HepG2 (cell line): ENCODE measurements at regions not wholly inside any gene's neighbourhood (a gene's known extent, or its start where the extent isn't known, plus 50 kb on each side); places are given as distances from the start of the nearest gene placed in this dataset.

ENCODE experiments used
- ATAC-seq: fragments of 200-7000 bp; cut with Tn5 transposase; 3 replicates; pipeline ENCODE4 v1.9.1; 2020; ENCODE audit warnings: mild to moderate bottlenecking, moderate library complexity
- BruUV-seq: library from RNA; stranded (reverse); fragments of 400-500 nt; replicated peaks from 2 replicates; lab custom pipeline; 2021; lab: Mats Ljungman, UMichigan
- CTCF ChIA-PET: fragments of 300-600 bp; formaldehyde crosslinking; extraction: SDS; loops from one replicate; lab custom pipeline; 2021; ENCODE audit warnings: low total read pairs, inconsistent platforms, low intra/inter-chr PET ratio; lab: Yijun Ruan, JAX
- POLR2A ChIA-PET: fragments of 350-600 bp; sonication (Branson Sonifier 250); formaldehyde crosslinking; loops from one replicate; lab custom pipeline; 2020; ENCODE audit warnings: antibody characterized with exemption, inconsistent platforms; lab: Yijun Ruan, JAX
- DNase-seq: peaks from one replicate; pipeline ENCODE4 v3.0.0-alpha.2; 2015; ENCODE audit warnings: low spot score
- FAIRE-seq: peaks from 3 replicates; lab custom pipeline; 2011; peaks lifted over from hg19 to GRCh38; lab: Jason Lieb, UNC
- H2AFZ ChIP-seq: one replicate; pipeline ENCODE4 v1.6.1; 2011; ENCODE audit warnings: low read length, inconsistent platforms
- H3K27ac ChIP-seq: fragments of 300-600 bp; 3 replicates; pipeline ENCODE4 v1.8.0; 2011; ENCODE audit warnings: mixed run types, mild to moderate bottlenecking, mixed read lengths, low read length, inconsistent platforms; ENCODE audit not compliant: insufficient read depth; ENCODE audit errors: extremely low read length
- H3K27me3 ChIP-seq, 2 experiments: fragments of 200-600 bp in 1 of 2; 2 replicates in 1 of 2; 3 replicates in 1 of 2; pipeline versions ENCODE4 v1.6.0 to v1.8.0; 2011; ENCODE audit warnings: low read length in 2 of 2, mild to moderate bottlenecking in 2 of 2, moderate library complexity in 2 of 2, inconsistent platforms in 1 of 2; ENCODE audit not compliant: insufficient read depth in 2 of 2, control insufficient read depth in 1 of 2
- H3K36me3 ChIP-seq, 2 experiments: fragments of 200-600 bp in 1 of 2; replicated peaks in 1 of 2; 2 replicates in 1 of 2; 3 replicates in 1 of 2; pipeline versions ENCODE4 v1.5.1 to v1.8.0; 2011; ENCODE audit warnings: low read length in 2 of 2, inconsistent platforms in 1 of 2; ENCODE audit not compliant: insufficient read depth in 2 of 2, control insufficient read depth in 1 of 2
- H3K4me1 ChIP-seq: 2 replicates; pipeline ENCODE4 v1.5.1; 2012; ENCODE audit warnings: low read length, inconsistent platforms; ENCODE audit not compliant: insufficient read depth
- H3K4me2 ChIP-seq: 2 replicates; pipeline ENCODE4 v1.6.0; 2011; ENCODE audit warnings: low read depth, low read length, inconsistent platforms
- H3K4me3 ChIP-seq, 3 experiments: fragments of 200-600 bp in 1 of 3; sonication (generic), shearing (Covaris generic) in 1 of 3; replicated peaks in 1 of 3; 2 replicates each; pipeline ENCODE4 v1.5.1; 2011 to 2016; ENCODE audit warnings: low read length in 3 of 3, inconsistent platforms in 2 of 3, low read depth in 2 of 3, mild to moderate bottlenecking in 2 of 3, control low read depth in 1 of 3, mixed read lengths in 1 of 3; ENCODE audit not compliant: insufficient read depth in 1 of 3
- H3K79me2 ChIP-seq: one replicate; pipeline ENCODE4 v1.6.1; 2011; ENCODE audit warnings: low read length, inconsistent platforms; ENCODE audit not compliant: insufficient read depth
- H3K9ac ChIP-seq: 2 replicates; pipeline ENCODE4 v1.6.0; 2011; ENCODE audit warnings: mild to moderate bottlenecking, low read depth, low read length, inconsistent platforms; ENCODE audit not compliant: insufficient read depth
- H3K9me3 ChIP-seq: 2 replicates; pipeline ENCODE4 v1.5.1; 2012; ENCODE audit warnings: mild to moderate bottlenecking, low read length
- H4K20me1 ChIP-seq: 2 replicates; pipeline ENCODE4 v1.6.0; 2011; ENCODE audit warnings: inconsistent platforms, mild to moderate bottlenecking, low read length, moderate library complexity; ENCODE audit not compliant: insufficient read depth
- BRD4 ChIP-seq: sonication (generic); formaldehyde crosslinking; IDR thresholded peaks from 2 replicates; pipeline ENCODE4 v1.4.0; 2020; ENCODE audit warnings: missing genetic modification reagents
- CENPX ChIP-seq: sonication (generic); formaldehyde crosslinking; IDR thresholded peaks from 2 replicates; pipeline ENCODE4 v1.9.0; 2021; ENCODE audit warnings: mild to moderate bottlenecking, missing genetic modification reagents, moderate library complexity
- CREBL2 ChIP-seq: sonication (generic); formaldehyde crosslinking; IDR thresholded peaks from 2 replicates; pipeline ENCODE4 v1.8.1; 2023; ENCODE audit warnings: missing genetic modification reagents, mild to moderate bottlenecking, borderline replicate concordance
- HDAC1 ChIP-seq: sonication (generic); formaldehyde crosslinking; IDR thresholded peaks from 2 replicates; pipeline ENCODE4 v1.5.1; 2020; ENCODE audit warnings: mild to moderate bottlenecking, missing genetic modification reagents
- HHEX ChIP-seq: IDR thresholded peaks from 2 replicates; pipeline ENCODE4 v1.6.1; 2016; ENCODE audit warnings: control low read depth
- HNRNPL ChIP-seq: fragments of 200-400 bp; formaldehyde crosslinking; IDR thresholded peaks from 2 replicates; pipeline ENCODE4 v1.6.1; 2017; ENCODE audit warnings: mild to moderate bottlenecking, low read depth, low read length
- MIER2 ChIP-seq: IDR thresholded peaks from 2 replicates; pipeline ENCODE4 v1.6.1; 2016; ENCODE audit warnings: missing biosample characterization, missing genetic modification reagents
- MNT ChIP-seq: fragments of 450-650 bp; IDR thresholded peaks from 2 replicates; pipeline ENCODE4 v1.6.1; 2016
- NCOA1 ChIP-seq: sonication (generic); formaldehyde crosslinking; IDR thresholded peaks from 2 replicates; pipeline ENCODE4 v1.9.0; 2021; ENCODE audit warnings: missing genetic modification reagents
- NR3C1 ChIP-seq: sonication (generic); formaldehyde crosslinking; IDR thresholded peaks from 2 replicates; pipeline ENCODE4 v1.4.0; 2020; ENCODE audit warnings: missing genetic modification reagents
- POLR2A ChIP-seq, 2 experiments: IDR thresholded peaks; 2 replicates each; pipeline ENCODE4 v1.6.1; 2011; ENCODE audit warnings: low read depth in 2 of 2, low read length in 2 of 2, mild to moderate bottlenecking in 1 of 2, moderate library complexity in 1 of 2; ENCODE audit not compliant: insufficient read depth in 1 of 2
- TFDP1 ChIP-seq: IDR thresholded peaks from 2 replicates; pipeline ENCODE4 v1.6.1; 2016; ENCODE audit warnings: missing compliant biosample characterization, missing genetic modification reagents, borderline replicate concordance
- TOE1 ChIP-seq: sonication (generic); formaldehyde crosslinking; IDR thresholded peaks from 2 replicates; pipeline ENCODE4 v1.4.0; 2020; ENCODE audit warnings: mild to moderate bottlenecking, missing genetic modification reagents
- TOPORS ChIP-seq: sonication (generic); formaldehyde crosslinking; IDR thresholded peaks from 2 replicates; pipeline ENCODE4 v1.8.0; 2023; ENCODE audit warnings: mild to moderate bottlenecking, missing genetic modification reagents
- ZMAT3 ChIP-seq: sonication (generic); formaldehyde crosslinking; conservative IDR thresholded peaks from 2 replicates; pipeline ENCODE4 v1.7.0; 2021; ENCODE audit warnings: missing genetic modification reagents
- ZNF205 ChIP-seq: IDR thresholded peaks from 2 replicates; pipeline ENCODE4 v1.6.1; 2018; ENCODE audit warnings: missing biosample characterization, missing genetic modification reagents
- ZNF232 ChIP-seq: sonication (generic); formaldehyde crosslinking; IDR thresholded peaks from 2 replicates; pipeline ENCODE4 v1.4.0; 2020; ENCODE audit warnings: missing genetic modification reagents, borderline replicate concordance
- ZNF530 ChIP-seq: sonication (generic); formaldehyde crosslinking; IDR thresholded peaks from 2 replicates; pipeline ENCODE4 v1.5.0; 2020; ENCODE audit warnings: low read depth, mild to moderate bottlenecking, missing genetic modification reagents
- ZNF781 ChIP-seq: sonication (generic); formaldehyde crosslinking; IDR thresholded peaks from 2 replicates; pipeline ENCODE4 v1.5.1; 2020; ENCODE audit warnings: borderline replicate concordance, mild to moderate bottlenecking, missing genetic modification reagents; ENCODE audit errors: not compliant biosample characterization
- WGBS: methylation state at CpG from one replicate; pipeline ENCODE4 v1.1.6; 2017; ENCODE audit warnings: low lambda C conversion rate; 5-methylcytosine and 5-hydroxymethylcytosine counted together
- in situ Hi-C: cut with HindIII; loops from 2 replicates; pipeline ENCODE4 v1.10.0; 2017; ENCODE audit warnings: low pct_unique_long_range_greater_than_20kb; ENCODE audit not compliant: extremely low pct_ligation_motif_present
- intact Hi-C: fragments of 100-400 bp; cut with micrococcal nuclease; formaldehyde crosslinking; loops from one replicate; pipeline ENCODE4 v1.10.0; 2022; ENCODE audit not compliant: unreplicated experiment

GRCh38 chr6:3513416-3513815, 56.6 kb upstream of the SLC22A23 start:
- ATAC-seq, result no peak
- 66% methylated on average over 9 of the region's 9 CpGs for WGBS
- DNase-seq, result no peak
- H4K20me1 ChIP-seq, result no peaks in the 10 kb centered on the region
- no peak overlapping the region for H3K27ac ChIP-seq
- peaks cover 40% of the 10 kb centered on the region for H3K4me1 ChIP-seq
- H3K27me3 ChIP-seq, result peaks cover 0 to 3% of the 10 kb centered on the region in 2 experiments; a peak in 1 of 5 replicates
- in situ Hi-C loops, result loop anchor here (10.0 kb wide), 1 partner anchor 239 kb away; no protein-coding TSS in a partner anchor
- ChIA-PET CTCF (no interaction called here), POLR2A (no interaction called here)
- no peak for TF ChIP-seq ZNF232 (CRISPR knock-in tag)
- no peak for TF ChIP-seq HDAC1 (CRISPR knock-in tag)
- no peak for TF ChIP-seq CENPX (CRISPR knock-in tag)
- H3K4me3 ChIP-seq, result no peak overlapping the region
- intact Hi-C loops, result loop anchor here (5.0 kb wide), 1 partner anchor 219 kb away; no protein-coding TSS in a partner anchor
- no peak for FAIRE-seq
- H3K79me2 ChIP-seq, result no peaks in the 10 kb centered on the region
- H2AFZ ChIP-seq, result no peak overlapping the region
- no peaks in the 10 kb centered on the region for H3K36me3 ChIP-seq
- H3K9me3 ChIP-seq, result no peaks in the 10 kb centered on the region
- no peak overlapping the region for H3K4me2 ChIP-seq
- H3K9ac ChIP-seq, result no peak overlapping the region
- BruUV-seq, result no TSS peak

- in situ Hi-C loops (loop anchor here (10.0 kb wide), 1 partner anchor 238 kb away; no protein-coding TSS in a partner anchor), intact Hi-C loops (loop anchor here (5.0 kb wide), 1 partner anchor 219 kb away; no protein-coding TSS in a partner anchor)
- no peak overlapping the region for H3K4me3 ChIP-seq
- ChIA-PET CTCF (no interaction called here), POLR2A (no interaction called here)
- BruUV-seq, result no TSS peak
- no peak overlapping the region for H2AFZ ChIP-seq
- ATAC-seq (no peak), DNase-seq (no peak), FAIRE-seq (no peak)
- WGBS, result 53% methylated on average over 4 of the region's 5 CpGs
- no peak overlapping the region for H3K9ac ChIP-seq
- H4K20me1 ChIP-seq, result no peaks in the 10 kb centered on the region
- no peaks in the 10 kb centered on the region for H3K79me2 ChIP-seq
- H3K27me3 ChIP-seq, result no peaks in the 10 kb centered on the region; a peak in 1 of 5 replicates
- H3K9me3 ChIP-seq, result no peaks in the 10 kb centered on the region
- no peak overlapping the region for H3K27ac ChIP-seq
- peaks cover 40% of the 10 kb centered on the region for H3K4me1 ChIP-seq
- H3K4me2 ChIP-seq, result no peak overlapping the region
- H3K36me3 ChIP-seq, result no peaks in the 10 kb centered on the region
- TF ChIP-seq MIER2 (CRISPR knock-in tag) (no peak), HNRNPL (no peak), ZNF205 (CRISPR knock-in tag) (no peak), HHEX (CRISPR knock-in tag) (no peak), NCOA1 (no peak), MNT (no peak), BRD4 (no peak), CREBL2 (CRISPR knock-in tag) (no peak), NR3C1 (no peak), ZMAT3 (CRISPR knock-in tag) (no peak), TOPORS (no peak), TOE1 (no peak), ZNF781 (no peak), TFDP1 (CRISPR knock-in tag) (no peak), POLR2A (IDR thresholded peaks at IDR 0.05; ENCODE audit: insufficient read depth in 1 of 2, low read depth in 2 of 2, low read length in 2 of 2) (no peak), ZNF530 (CRISPR knock-in tag) (no peak)
Measured at GRCh38 chr6:3512832-3513231, 56.0 kb upstream of the SLC22A23 start.
